HCT116 (cell line): ENCODE measurements at regions not wholly inside any gene's neighbourhood (a gene's known extent, or its start where the extent isn't known, plus 50 kb on each side); places are given as distances from the start of the nearest gene placed in this dataset.

Source experiments
- ATAC-seq: fragments of 200-7000 bp; cut with Tn5 transposase; 2 replicates; pipeline ENCODE4 v1.9.1; 2020; ENCODE audit warnings: mild to moderate bottlenecking, moderate library complexity
- BruUV-seq: library from RNA; stranded (reverse); fragments of 400-500 nt; replicated peaks from 2 replicates; lab custom pipeline; 2021; lab: Mats Ljungman, UMichigan
- CTCF ChIA-PET: fragments of 300-600 bp; sonication (Branson Sonifier 250); formaldehyde crosslinking; loops from one replicate; lab custom pipeline; 2021; ENCODE audit warnings: antibody characterized with exemption; lab: Charles Lee
- POLR2A ChIA-PET: fragments of 300-600, 350-600 bp; sonication (Branson Sonifier 250); formaldehyde crosslinking; loops from one replicate; lab custom pipeline; 2021; ENCODE audit warnings: antibody characterized with exemption; lab: Charles Lee
- RAD21 ChIA-PET, 2 experiments: fragments of 300-600 bp; sonication (Branson Sonifier 250); formaldehyde crosslinking; loops; one replicate each; lab custom pipeline; 2023; ENCODE audit warnings: low total read pairs in 2 of 2; ENCODE audit not compliant: uncharacterized antibody in 2 of 2, unreplicated experiment in 2 of 2, low non-redundant PET in 1 of 2; lab: Charles Lee
- DNase-seq: peaks from one replicate; pipeline ENCODE4 v3.0.0-alpha.2; 2010; ENCODE audit warnings: low read depth, low spot score
- H2AFZ ChIP-seq: fragments of 200-600 bp; shearing (Covaris generic), sonication (generic); 2 replicates; pipeline ENCODE4 v1.6.1; 2017; ENCODE audit warnings: low read depth, mixed run types, mixed read lengths, antibody characterized with exemption, low read length; ENCODE audit not compliant: poor library complexity, severe bottlenecking
- H3K27ac ChIP-seq: 2 replicates; pipeline ENCODE4 v1.5.1; 2012; ENCODE audit warnings: low read depth, low read length
- H3K27me3 ChIP-seq: fragments of 200-600 bp; sonication (generic); 2 replicates; pipeline ENCODE4 v1.6.1; 2016; ENCODE audit warnings: mixed run types, low read length, mixed read lengths; ENCODE audit not compliant: insufficient read depth
- H3K36me3 ChIP-seq, 2 experiments: fragments of 200-500 bp in 1 of 2; fragments of 200-600 bp in 1 of 2; sonication (Bioruptor generic) in 1 of 2; sonication (generic) in 1 of 2; 2 replicates each; pipeline versions ENCODE4 v1.5.1 to v1.6.1; 2014 to 2016; ENCODE audit warnings: low read length in 2 of 2, inconsistent platforms in 1 of 2, mixed read lengths in 1 of 2, mixed run types in 1 of 2; ENCODE audit not compliant: insufficient read depth in 2 of 2, control insufficient read depth in 1 of 2
- H3K4me1 ChIP-seq, 2 experiments: fragments of 200-600 bp in 1 of 2; sonication (generic) in 1 of 2; 2 replicates each; pipeline versions ENCODE4 v1.5.1 to v1.6.1; 2012 to 2017; ENCODE audit warnings: low read length in 2 of 2, inconsistent platforms in 1 of 2, mild to moderate bottlenecking in 1 of 2, mixed read lengths in 1 of 2, mixed run types in 1 of 2, moderate library complexity in 1 of 2; ENCODE audit not compliant: insufficient read depth in 2 of 2, control insufficient read depth in 1 of 2
- H3K4me2 ChIP-seq: fragments of 200-600 bp; sonication (generic); 2 replicates; pipeline ENCODE4 v1.6.1; 2017; ENCODE audit warnings: mixed run types, low read length, mixed read lengths
- H3K4me3 ChIP-seq, 2 experiments: fragments of 200-600 bp in 1 of 2; sonication (generic) in 1 of 2; replicated peaks in 1 of 2; 2 replicates each; pipeline ENCODE4 v1.5.1; 2011 to 2016; ENCODE audit warnings: low read length in 2 of 2, control low read depth in 1 of 2, low read depth in 1 of 2, mild to moderate bottlenecking in 1 of 2, mixed read lengths in 1 of 2, mixed run types in 1 of 2
- H3K79me2 ChIP-seq: fragments of 200-600 bp; sonication (generic); 2 replicates; pipeline ENCODE4 v1.6.1; 2017; ENCODE audit warnings: mild to moderate bottlenecking, mixed run types, low read length, moderate library complexity, mixed read lengths; ENCODE audit not compliant: insufficient read depth
- H3K9ac ChIP-seq: fragments of 200-600 bp; sonication (generic); 2 replicates; pipeline ENCODE4 v1.6.1; 2016; ENCODE audit warnings: low read length, mixed read lengths
- H3K9me2 ChIP-seq: fragments of 200-600 bp; sonication (generic), shearing (Covaris generic); 2 replicates; pipeline ENCODE4 v1.6.1; 2017; ENCODE audit warnings: mixed run types, mild to moderate bottlenecking, moderate library complexity; ENCODE audit not compliant: insufficient read depth
- H3K9me3 ChIP-seq, 2 experiments: fragments of 200-500 bp in 1 of 2; fragments of 200-600 bp in 1 of 2; sonication (Bioruptor generic) in 1 of 2; sonication (generic) in 1 of 2; 2 replicates each; pipeline ENCODE4 v1.6.1; 2014 to 2017; ENCODE audit warnings: low read length in 2 of 2, mixed read lengths in 2 of 2, inconsistent platforms in 1 of 2, low read depth in 1 of 2, mild to moderate bottlenecking in 1 of 2, mixed run types in 1 of 2, moderate library complexity in 1 of 2; ENCODE audit not compliant: control insufficient read depth in 1 of 2, insufficient read depth in 1 of 2
- H4K20me1 ChIP-seq: fragments of 200-600 bp; sonication (generic), shearing (Covaris generic); 2 replicates; pipeline ENCODE4 v1.6.1; 2017; ENCODE audit warnings: mixed run types, mild to moderate bottlenecking, moderate library complexity; ENCODE audit not compliant: insufficient read depth
- ATF3 ChIP-seq: IDR thresholded peaks from 2 replicates; pipeline ENCODE4 v1.6.1; 2012
- CBX3 ChIP-seq: IDR thresholded peaks from 2 replicates; pipeline ENCODE4 v1.6.1; 2012; ENCODE audit warnings: low read depth
- ELF1 ChIP-seq: IDR thresholded peaks from 2 replicates; pipeline ENCODE4 v1.6.1; 2012; ENCODE audit warnings: low read depth, borderline replicate concordance
- EZH2 ChIP-seq: fragments of 200-600 bp; sonication (generic); IDR thresholded peaks from 2 replicates; pipeline ENCODE4 v1.6.1; 2017; ENCODE audit warnings: antibody characterized with exemption, mixed run types
- EZH2phosphoT487 ChIP-seq: fragments of 200-600 bp; IDR thresholded peaks from 2 replicates; pipeline ENCODE4 v1.6.1; 2018; ENCODE audit warnings: antibody characterized with exemption, borderline replicate concordance
- FOSL1 ChIP-seq: IDR thresholded peaks from 2 replicates; pipeline ENCODE4 v1.6.1; 2012; ENCODE audit warnings: low read depth
- JUND ChIP-seq: IDR thresholded peaks from 2 replicates; pipeline ENCODE4 v1.6.1; 2012
- POLR2A ChIP-seq: IDR thresholded peaks from 2 replicates; pipeline ENCODE4 v1.7.0; 2011; ENCODE audit warnings: borderline replicate concordance; ENCODE audit not compliant: insufficient read depth, insufficient read length; ENCODE audit errors: extremely low read depth
- POLR2AphosphoS5 ChIP-seq: IDR thresholded peaks from 2 replicates; pipeline ENCODE4 v1.6.1; 2011; ENCODE audit warnings: mild to moderate bottlenecking, low read depth, low read length, moderate library complexity
- RAD21 ChIP-seq: IDR thresholded peaks from 2 replicates; pipeline ENCODE4 v1.6.1; 2012; ENCODE audit warnings: low read depth, mild to moderate bottlenecking
- SP1 ChIP-seq: IDR thresholded peaks from 2 replicates; pipeline ENCODE4 v1.6.1; 2012; ENCODE audit warnings: low read depth
- SRF ChIP-seq: IDR thresholded peaks from 2 replicates; pipeline ENCODE4 v1.6.1; 2012; ENCODE audit warnings: low read depth
- YY1 ChIP-seq: IDR thresholded peaks from 2 replicates; pipeline ENCODE4 v1.6.1; 2011; ENCODE audit warnings: low read length, low read depth, moderate library complexity, mild to moderate bottlenecking; ENCODE audit not compliant: insufficient replicate concordance; ENCODE audit errors: extremely low read depth
- ZFX ChIP-seq: fragments of 450-650 bp; IDR thresholded peaks from 2 replicates; pipeline ENCODE4 v1.6.1; 2017
- ZNF274 ChIP-seq: fragments of 200-500 bp; sonication (Bioruptor generic); IDR thresholded peaks from 2 replicates; pipeline ENCODE4 v1.6.1; 2014; ENCODE audit warnings: mild to moderate bottlenecking, low read depth, low read length, inconsistent platforms
- intact Hi-C: fragments of 100-400 bp; cut with micrococcal nuclease; formaldehyde crosslinking; loops from 2 replicates; pipeline ENCODE4 v1.10.0; 2022
- TF ChIP-seq, protein P1 (sequence below): IDR thresholded peaks from 2 replicates; pipeline ENCODE4 v1.6.1; 2012; ENCODE audit warnings: low read depth
- TF ChIP-seq, protein P2 (sequence below): IDR thresholded peaks from 2 replicates; pipeline ENCODE4 v1.6.1; 2012
- TF ChIP-seq, protein P3 (sequence below), 3 experiments: fragments of 200-600 bp in 1 of 3; sonication (generic) in 1 of 3; IDR thresholded peaks in 2 of 3; conservative IDR thresholded peaks in 1 of 3; 2 replicates each; pipeline ENCODE4 v1.5.1; 2012 to 2017; ENCODE audit warnings: low read depth in 2 of 3, low read length in 2 of 3, antibody characterized with exemption in 1 of 3, borderline replicate concordance in 1 of 3, control low read depth in 1 of 3, mild to moderate bottlenecking in 1 of 3, mixed read lengths in 1 of 3, mixed run types in 1 of 3, moderate library complexity in 1 of 3; ENCODE audit not compliant: insufficient read depth in 1 of 3

DNA sequence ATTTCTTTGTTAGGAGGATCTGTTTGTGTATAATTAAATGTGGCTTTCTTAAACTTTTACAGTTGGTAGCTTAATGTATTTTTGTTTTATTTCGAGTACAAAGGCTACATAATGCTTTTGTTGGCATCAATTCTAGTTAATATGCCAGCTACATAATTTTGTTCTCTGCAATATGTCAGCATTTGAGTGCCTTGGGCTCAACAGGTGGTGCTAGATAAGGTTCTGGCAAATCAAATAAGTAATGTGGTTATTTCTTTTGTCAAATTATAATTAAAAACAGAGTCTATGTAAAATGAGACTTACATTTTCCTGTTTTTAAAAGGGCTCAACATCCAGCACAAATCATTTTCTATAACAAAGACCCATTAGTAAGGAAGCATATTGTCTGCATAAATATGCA, 410.6 kb upstream of the NR5A2 start:
- no peaks in the 10 kb centered on the region for H3K9me3 ChIP-seq
- BruUV-seq = no TSS peak
- TF ChIP-seq, protein P1, sequence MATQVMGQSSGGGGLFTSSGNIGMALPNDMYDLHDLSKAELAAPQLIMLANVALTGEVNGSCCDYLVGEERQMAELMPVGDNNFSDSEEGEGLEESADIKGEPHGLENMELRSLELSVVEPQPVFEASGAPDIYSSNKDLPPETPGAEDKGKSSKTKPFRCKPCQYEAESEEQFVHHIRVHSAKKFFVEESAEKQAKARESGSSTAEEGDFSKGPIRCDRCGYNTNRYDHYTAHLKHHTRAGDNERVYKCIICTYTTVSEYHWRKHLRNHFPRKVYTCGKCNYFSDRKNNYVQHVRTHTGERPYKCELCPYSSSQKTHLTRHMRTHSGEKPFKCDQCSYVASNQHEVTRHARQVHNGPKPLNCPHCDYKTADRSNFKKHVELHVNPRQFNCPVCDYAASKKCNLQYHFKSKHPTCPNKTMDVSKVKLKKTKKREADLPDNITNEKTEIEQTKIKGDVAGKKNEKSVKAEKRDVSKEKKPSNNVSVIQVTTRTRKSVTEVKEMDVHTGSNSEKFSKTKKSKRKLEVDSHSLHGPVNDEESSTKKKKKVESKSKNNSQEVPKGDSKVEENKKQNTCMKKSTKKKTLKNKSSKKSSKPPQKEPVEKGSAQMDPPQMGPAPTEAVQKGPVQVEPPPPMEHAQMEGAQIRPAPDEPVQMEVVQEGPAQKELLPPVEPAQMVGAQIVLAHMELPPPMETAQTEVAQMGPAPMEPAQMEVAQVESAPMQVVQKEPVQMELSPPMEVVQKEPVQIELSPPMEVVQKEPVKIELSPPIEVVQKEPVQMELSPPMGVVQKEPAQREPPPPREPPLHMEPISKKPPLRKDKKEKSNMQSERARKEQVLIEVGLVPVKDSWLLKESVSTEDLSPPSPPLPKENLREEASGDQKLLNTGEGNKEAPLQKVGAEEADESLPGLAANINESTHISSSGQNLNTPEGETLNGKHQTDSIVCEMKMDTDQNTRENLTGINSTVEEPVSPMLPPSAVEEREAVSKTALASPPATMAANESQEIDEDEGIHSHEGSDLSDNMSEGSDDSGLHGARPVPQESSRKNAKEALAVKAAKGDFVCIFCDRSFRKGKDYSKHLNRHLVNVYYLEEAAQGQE = no peak
- TF ChIP-seq SP1 (no peak), JUND (no peak), ELF1 (no peak), EZH2 (no peak), ZFX (no peak), ATF3 (no peak), POLR2AphosphoS5 (no peak), POLR2A (no peak), YY1 (no peak), CBX3 (no peak), FOSL1 (no peak), ZNF274 (no peak), SRF (no peak), RAD21 (no peak), EZH2phosphoT487 (no peak)
- TF ChIP-seq, protein P2, sequence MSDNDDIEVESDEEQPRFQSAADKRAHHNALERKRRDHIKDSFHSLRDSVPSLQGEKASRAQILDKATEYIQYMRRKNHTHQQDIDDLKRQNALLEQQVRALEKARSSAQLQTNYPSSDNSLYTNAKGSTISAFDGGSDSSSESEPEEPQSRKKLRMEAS = no peak
- TF ChIP-seq, protein P3, sequence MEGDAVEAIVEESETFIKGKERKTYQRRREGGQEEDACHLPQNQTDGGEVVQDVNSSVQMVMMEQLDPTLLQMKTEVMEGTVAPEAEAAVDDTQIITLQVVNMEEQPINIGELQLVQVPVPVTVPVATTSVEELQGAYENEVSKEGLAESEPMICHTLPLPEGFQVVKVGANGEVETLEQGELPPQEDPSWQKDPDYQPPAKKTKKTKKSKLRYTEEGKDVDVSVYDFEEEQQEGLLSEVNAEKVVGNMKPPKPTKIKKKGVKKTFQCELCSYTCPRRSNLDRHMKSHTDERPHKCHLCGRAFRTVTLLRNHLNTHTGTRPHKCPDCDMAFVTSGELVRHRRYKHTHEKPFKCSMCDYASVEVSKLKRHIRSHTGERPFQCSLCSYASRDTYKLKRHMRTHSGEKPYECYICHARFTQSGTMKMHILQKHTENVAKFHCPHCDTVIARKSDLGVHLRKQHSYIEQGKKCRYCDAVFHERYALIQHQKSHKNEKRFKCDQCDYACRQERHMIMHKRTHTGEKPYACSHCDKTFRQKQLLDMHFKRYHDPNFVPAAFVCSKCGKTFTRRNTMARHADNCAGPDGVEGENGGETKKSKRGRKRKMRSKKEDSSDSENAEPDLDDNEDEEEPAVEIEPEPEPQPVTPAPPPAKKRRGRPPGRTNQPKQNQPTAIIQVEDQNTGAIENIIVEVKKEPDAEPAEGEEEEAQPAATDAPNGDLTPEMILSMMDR (IDR thresholded peaks at IDR 0.05 in 2 of 3, conservative IDR thresholded peaks at IDR 0.05 in 1 of 3; ENCODE audit: borderline replicate concordance in 1 of 3, insufficient read depth in 1 of 3, low read depth in 2 of 3, low read length in 2 of 3) = no peak
- no peaks in the 10 kb centered on the region for H3K4me1 ChIP-seq
- no peak overlapping the region for H3K9ac ChIP-seq
- H3K36me3 ChIP-seq = no peaks in the 10 kb centered on the region
- no peaks in the 10 kb centered on the region for H3K79me2 ChIP-seq
- no peaks in the 10 kb centered on the region for H3K9me2 ChIP-seq
- POLR2A ChIA-PET = no interaction called here
- no peak for ATAC-seq
- intact Hi-C loops = no loop called here
- H4K20me1 ChIP-seq = no peaks in the 10 kb centered on the region
- DNase-seq = no peak
- CTCF ChIA-PET = no interaction called here
- no peaks in the 10 kb centered on the region for H3K27me3 ChIP-seq
- RAD21 ChIA-PET = no interaction called here
- no peak overlapping the region for H3K27ac ChIP-seq
- H2AFZ ChIP-seq = no peak overlapping the region
- H3K4me2 ChIP-seq = no peak overlapping the region
- H3K4me3 ChIP-seq = no peak overlapping the region
